Progenitor cell of endocrine pancreas (in vitro differentiated cells): ENCODE measurements at regions not wholly inside any gene's neighbourhood (a gene's known extent, or its start where the extent isn't known, plus 50 kb on each side); places are given as distances from the start of the nearest gene placed in this dataset.

ENCODE experiments used
- DNase-seq: peaks from one replicate; pipeline ENCODE4 v3.0.0; 2021; ENCODE audit warnings: low spot score; ENCODE audit not compliant: unreplicated experiment
- H3K27ac Mint-ChIP-seq: 2 replicates; pipeline ENCODE4 v1.8.0; 2021; ENCODE audit warnings: mild to moderate bottlenecking, moderate library complexity, mixed read lengths
- H3K27me3 Mint-ChIP-seq: 2 replicates; pipeline ENCODE4 v1.8.0; 2021; ENCODE audit warnings: mixed read lengths
- H3K36me3 Mint-ChIP-seq: 2 replicates; pipeline ENCODE4 v1.8.0; 2022; ENCODE audit warnings: mixed read lengths; ENCODE audit not compliant: insufficient read depth
- H3K4me1 Mint-ChIP-seq: 2 replicates; pipeline ENCODE4 v1.8.0; 2021; ENCODE audit warnings: low read depth, mixed read lengths
- H3K4me3 Mint-ChIP-seq: 2 replicates; pipeline ENCODE4 v1.8.0; 2021; ENCODE audit warnings: low read depth, mild to moderate bottlenecking, moderate library complexity, mixed read lengths
- H3K9me3 Mint-ChIP-seq: 2 replicates; pipeline ENCODE4 v1.8.0; 2021; ENCODE audit warnings: low read depth, mixed read lengths
- TF ChIP-seq, protein P1 (sequence below): fragments of 200-600 bp; sonication (generic); IDR thresholded peaks from one replicate; pipeline ENCODE4 v1.5.0; 2021; ENCODE audit warnings: antibody characterized with exemption, mild to moderate bottlenecking; ENCODE audit not compliant: unreplicated experiment

DNA sequence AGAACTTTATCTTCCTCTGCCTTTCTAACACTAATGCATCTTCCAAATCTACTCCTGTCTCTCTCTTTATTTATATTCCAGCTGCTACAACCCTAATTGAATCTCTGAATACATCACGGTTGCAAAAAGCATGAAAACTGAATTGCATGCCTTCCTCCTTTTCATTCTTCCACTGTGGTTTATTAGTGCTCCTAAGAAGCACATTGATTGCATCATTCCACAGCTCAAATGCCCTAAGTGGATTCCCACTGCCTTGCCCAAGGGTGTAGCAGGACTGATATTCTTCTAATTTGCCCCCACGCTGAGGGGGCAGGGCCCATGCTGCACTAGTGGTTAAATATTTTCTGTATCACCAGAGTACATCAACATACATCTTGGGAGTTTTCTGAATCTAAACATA is 640.8 kb downstream of the EFNB2 start:
- no peak for DNase-seq
- Mint-ChIP-seq H3K4me1 (no peaks in the 10 kb centered on the region), H3K9me3 (peaks cover 13% of the 10 kb centered on the region), H3K27ac (no peak overlapping the region), H3K27me3 (no peaks in the 10 kb centered on the region), H3K36me3 (no peaks in the 10 kb centered on the region), H3K4me3 (no peak overlapping the region)
- TF ChIP-seq, protein P1, sequence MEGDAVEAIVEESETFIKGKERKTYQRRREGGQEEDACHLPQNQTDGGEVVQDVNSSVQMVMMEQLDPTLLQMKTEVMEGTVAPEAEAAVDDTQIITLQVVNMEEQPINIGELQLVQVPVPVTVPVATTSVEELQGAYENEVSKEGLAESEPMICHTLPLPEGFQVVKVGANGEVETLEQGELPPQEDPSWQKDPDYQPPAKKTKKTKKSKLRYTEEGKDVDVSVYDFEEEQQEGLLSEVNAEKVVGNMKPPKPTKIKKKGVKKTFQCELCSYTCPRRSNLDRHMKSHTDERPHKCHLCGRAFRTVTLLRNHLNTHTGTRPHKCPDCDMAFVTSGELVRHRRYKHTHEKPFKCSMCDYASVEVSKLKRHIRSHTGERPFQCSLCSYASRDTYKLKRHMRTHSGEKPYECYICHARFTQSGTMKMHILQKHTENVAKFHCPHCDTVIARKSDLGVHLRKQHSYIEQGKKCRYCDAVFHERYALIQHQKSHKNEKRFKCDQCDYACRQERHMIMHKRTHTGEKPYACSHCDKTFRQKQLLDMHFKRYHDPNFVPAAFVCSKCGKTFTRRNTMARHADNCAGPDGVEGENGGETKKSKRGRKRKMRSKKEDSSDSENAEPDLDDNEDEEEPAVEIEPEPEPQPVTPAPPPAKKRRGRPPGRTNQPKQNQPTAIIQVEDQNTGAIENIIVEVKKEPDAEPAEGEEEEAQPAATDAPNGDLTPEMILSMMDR, result no peak

DNA sequence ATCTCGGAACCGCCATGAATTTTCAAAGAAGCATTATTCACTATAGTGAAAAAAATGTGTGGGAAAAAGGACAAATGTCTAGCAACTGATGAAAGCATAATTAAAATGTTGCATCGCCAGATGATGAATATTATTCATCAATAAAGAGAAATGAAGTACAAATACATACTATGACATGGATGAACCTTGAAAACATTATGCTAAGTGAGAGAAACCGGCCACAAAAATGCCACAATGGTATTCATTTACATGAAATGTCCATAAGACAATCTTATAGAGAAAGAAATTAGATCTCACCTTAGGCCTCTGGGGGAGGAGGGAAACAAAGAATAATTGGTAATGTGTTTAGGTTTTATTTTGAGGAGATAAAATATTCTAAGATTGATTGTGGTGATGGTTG is 645.0 kb downstream of the EFNB2 start:
- Mint-ChIP-seq H3K9me3 (peaks cover 11% of the 10 kb centered on the region), H3K27ac (no peak overlapping the region), H3K4me3 (no peak overlapping the region), H3K27me3 (no peaks in the 10 kb centered on the region), H3K4me1 (no peaks in the 10 kb centered on the region), H3K36me3 (no peaks in the 10 kb centered on the region)
- TF ChIP-seq, protein P1, result no peak
- DNase-seq, result no peak

DNA sequence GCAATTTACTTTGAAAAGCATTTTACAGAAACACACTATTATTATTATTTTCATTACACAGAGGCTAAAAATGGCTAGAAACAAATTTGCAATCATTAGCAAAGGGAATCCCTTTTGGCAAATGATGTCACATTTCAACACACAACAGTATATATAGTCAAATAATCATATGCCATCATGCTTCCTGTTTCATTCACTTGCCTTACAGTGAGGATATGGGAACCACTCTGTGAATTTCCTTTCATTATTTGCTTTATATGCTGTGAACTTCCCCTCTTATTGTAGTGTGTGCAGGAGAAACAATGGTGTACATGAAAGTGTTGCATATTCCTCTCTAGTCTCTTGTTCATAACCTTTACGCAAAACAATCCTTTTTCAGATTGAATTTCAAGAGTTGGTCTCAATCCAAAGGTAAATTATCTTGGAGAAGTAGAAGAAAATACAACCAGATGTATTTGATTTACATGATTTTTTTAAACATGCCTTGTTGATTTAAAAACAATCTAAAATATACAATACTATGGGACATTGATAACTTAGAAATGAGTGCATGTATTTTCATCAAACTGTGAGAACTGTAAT is 657.3 kb downstream of the EFNB2 start:
- TF ChIP-seq, protein P1, result no peak
- Mint-ChIP-seq H3K27me3 (no peaks in the 10 kb centered on the region), H3K4me3 (no peak overlapping the region), H3K4me1 (no peaks in the 10 kb centered on the region), H3K27ac (no peak overlapping the region), H3K9me3 (no peaks in the 10 kb centered on the region), H3K36me3 (no peaks in the 10 kb centered on the region)
- no peak for DNase-seq

DNA sequence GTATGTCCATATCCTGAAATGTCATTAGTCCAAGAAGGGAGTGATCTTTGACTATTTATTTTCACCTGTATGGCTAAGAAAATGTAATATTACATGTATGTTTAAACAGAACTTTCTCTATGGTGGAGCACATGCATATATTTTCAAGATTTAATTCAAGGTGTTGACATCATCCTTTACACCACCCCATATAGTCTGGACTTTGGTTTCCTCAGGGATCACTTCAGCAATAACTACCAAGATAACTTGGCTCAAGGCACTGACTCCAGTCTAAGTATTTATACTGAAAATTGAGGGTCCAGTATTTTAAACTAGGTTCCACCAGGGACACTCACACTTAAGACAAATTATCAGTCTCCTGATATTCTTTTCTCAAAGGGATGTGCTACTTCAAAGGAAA is 660.6 kb downstream of the EFNB2 start:
- TF ChIP-seq, protein P1, result no peak
- H3K4me1 Mint-ChIP-seq, result no peaks in the 10 kb centered on the region
- no peaks in the 10 kb centered on the region for H3K9me3 Mint-ChIP-seq
- H3K27me3 Mint-ChIP-seq, result no peaks in the 10 kb centered on the region
- H3K4me3 Mint-ChIP-seq, result no peak overlapping the region
- no peak overlapping the region for H3K27ac Mint-ChIP-seq
- no peaks in the 10 kb centered on the region for H3K36me3 Mint-ChIP-seq
- DNase-seq, result no peak

DNA sequence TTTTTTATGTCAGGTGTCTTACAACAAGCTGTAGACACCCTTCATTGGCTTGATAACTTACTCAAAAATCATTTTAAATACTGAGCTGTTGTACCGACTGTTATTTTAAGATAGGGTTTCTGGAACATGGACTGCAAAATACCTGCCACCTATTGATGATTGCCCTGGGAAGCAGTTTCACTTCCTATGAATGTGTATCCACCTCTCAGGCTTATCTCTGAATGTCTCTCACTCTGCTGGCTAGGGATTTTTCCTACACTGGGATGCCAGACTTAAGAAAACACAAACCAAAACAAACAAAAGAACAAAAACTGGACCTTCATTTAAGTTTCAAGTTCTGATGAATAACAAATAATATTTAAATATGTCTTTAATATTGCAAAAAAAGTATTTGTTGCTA is 663.7 kb downstream of the EFNB2 start:
- Mint-ChIP-seq H3K9me3 (no peaks in the 10 kb centered on the region), H3K4me1 (no peaks in the 10 kb centered on the region), H3K4me3 (no peak overlapping the region), H3K36me3 (no peaks in the 10 kb centered on the region), H3K27ac (no peak overlapping the region), H3K27me3 (no peaks in the 10 kb centered on the region)
- TF ChIP-seq, protein P1, result no peak
- DNase-seq, result no peak
